K562 (cell line): ENCODE measurements at regions not wholly inside any gene's neighbourhood (a gene's known extent, or its start where the extent isn't known, plus 50 kb on each side); places are given as distances from the start of the nearest gene placed in this dataset.

Experiments used
- ATAC-seq: fragments of 200-7000 bp; cut with Tn5 transposase; 3 replicates; pipeline ENCODE4 v1.9.1; 2020; ENCODE audit warnings: moderate library complexity
- BruUV-seq: library from RNA; stranded (reverse); fragments of 400-500 nt; replicated peaks from 2 replicates; lab custom pipeline; 2021; lab: Mats Ljungman, UMichigan
- CTCF ChIA-PET: fragments of 300-600 bp; formaldehyde crosslinking; extraction: SDS; loops from one replicate; lab custom pipeline; 2021; ENCODE audit warnings: low intra/inter-chr PET ratio; lab: Yijun Ruan, JAX
- POLR2A ChIA-PET: fragments of 300-600, 350-650 bp; sonication (Branson Sonifier 250); formaldehyde crosslinking; extraction: SDS; loops from one replicate; lab custom pipeline; 2021; ENCODE audit warnings: antibody characterized with exemption, inconsistent platforms; lab: Yijun Ruan, JAX
- DNase-seq, 4 experiments: peaks; one replicate each; pipeline versions ENCODE4 v3.0.0 to v3.0.0-alpha.2; 2011 to 2018; ENCODE audit warnings: low spot score in 3 of 4, mixed read lengths in 3 of 4; ENCODE audit errors: extremely low read depth in 1 of 4
- FAIRE-seq: peaks from 2 replicates; lab custom pipeline; 2011; peaks lifted over from hg19 to GRCh38; lab: Jason Lieb, UNC
- H2AFZ ChIP-seq: 2 replicates; pipeline ENCODE4 v1.6.0; 2011; ENCODE audit warnings: low read depth, low read length, control low read depth, inconsistent platforms
- H3K27ac ChIP-seq: fragments of 200-600 bp; 3 replicates; pipeline ENCODE4 v1.8.0; 2011; ENCODE audit warnings: low read depth, mild to moderate bottlenecking, control low read depth, inconsistent platforms, low read length, moderate library complexity, mixed read lengths; ENCODE audit errors: extremely low read depth
- H3K27me3 ChIP-seq, 2 experiments: fragments of 300-600 bp in 1 of 2; 2 replicates in 1 of 2; 3 replicates in 1 of 2; pipeline versions ENCODE4 v1.6.0 to v1.8.0; 2011; ENCODE audit warnings: inconsistent platforms in 2 of 2, low read length in 2 of 2, mild to moderate bottlenecking in 1 of 2, mixed read lengths in 1 of 2, moderate library complexity in 1 of 2; ENCODE audit not compliant: control insufficient read depth in 2 of 2, insufficient read depth in 2 of 2
- H3K36me3 ChIP-seq: fragments of 300-600 bp; 3 replicates; pipeline ENCODE4 v1.8.0; 2011; ENCODE audit warnings: mild to moderate bottlenecking, low read length, inconsistent platforms; ENCODE audit not compliant: control insufficient read depth, insufficient read depth
- H3K4me1 ChIP-seq, 2 experiments: fragments of 200-600 bp in 1 of 2; replicated peaks in 1 of 2; 2 replicates in 1 of 2; 3 replicates in 1 of 2; pipeline versions ENCODE4 v1.5.1 to v1.8.0; 2011; ENCODE audit warnings: inconsistent platforms in 2 of 2, low read length in 2 of 2, mild to moderate bottlenecking in 1 of 2, mixed read lengths in 1 of 2, moderate library complexity in 1 of 2; ENCODE audit not compliant: control insufficient read depth in 2 of 2, insufficient read depth in 2 of 2
- H3K4me2 ChIP-seq: 2 replicates; pipeline ENCODE4 v1.6.1; 2011; ENCODE audit warnings: low read length, control low read depth, inconsistent platforms, mixed read lengths; ENCODE audit not compliant: insufficient read depth
- H3K4me3 ChIP-seq: fragments of 200-600 bp; sonication (generic), shearing (Covaris generic); 2 replicates; pipeline ENCODE4 v1.5.1; 2016; ENCODE audit warnings: control low read depth, inconsistent platforms
- H3K79me2 ChIP-seq: fragments of 200-600 bp; 3 replicates; pipeline ENCODE4 v1.8.0; 2011; ENCODE audit warnings: low read length, inconsistent platforms; ENCODE audit not compliant: control insufficient read depth, insufficient read depth
- H3K9ac ChIP-seq, 2 experiments: 2 replicates each; pipeline versions ENCODE4 v1.6.0 to v1.6.1; 2011; ENCODE audit warnings: low read depth in 2 of 2, low read length in 2 of 2, control low read depth in 1 of 2, inconsistent platforms in 1 of 2, mild to moderate bottlenecking in 1 of 2, mixed read lengths in 1 of 2; ENCODE audit not compliant: insufficient read depth in 1 of 2
- H3K9me1 ChIP-seq: one replicate; pipeline ENCODE4 v1.6.0; 2011; ENCODE audit warnings: inconsistent platforms, mild to moderate bottlenecking, low read length, moderate library complexity; ENCODE audit not compliant: control insufficient read depth, insufficient read depth
- H3K9me3 ChIP-seq: replicated peaks from 2 replicates; pipeline ENCODE4 v1.5.1; 2011; ENCODE audit warnings: low read depth, low read length, inconsistent platforms; ENCODE audit not compliant: control insufficient read depth, insufficient read depth
- H4K20me1 ChIP-seq: replicated peaks from 2 replicates; pipeline ENCODE4 v1.6.1; 2011; ENCODE audit warnings: low read length, inconsistent platforms, mixed read lengths; ENCODE audit not compliant: control insufficient read depth, insufficient read depth
- CHD4 ChIP-seq: fragments of 200-600 bp; sonication (generic); IDR thresholded peaks from 3 replicates; pipeline ENCODE4 v1.6.1; 2012; ENCODE audit warnings: low read depth, mild to moderate bottlenecking, mixed read lengths, low read length, inconsistent platforms; ENCODE audit not compliant: insufficient read depth, insufficient replicate concordance, poor library complexity, severe bottlenecking
- HMG20B ChIP-seq: fragments of 250-450 bp; sonication (Bioruptor Pico); IDR thresholded peaks from 2 replicates; pipeline ENCODE4 v1.5.0; 2021; ENCODE audit warnings: mild to moderate bottlenecking
- HNRNPK ChIP-seq: fragments of 200-400 bp; formaldehyde crosslinking; IDR thresholded peaks from one replicate; pipeline ENCODE4 v1.6.1; 2018; ENCODE audit warnings: mild to moderate bottlenecking, low read depth, low read length; ENCODE audit not compliant: poor library complexity, severe bottlenecking
- HNRNPLL ChIP-seq: fragments of 200-400 bp; formaldehyde crosslinking; IDR thresholded peaks from 2 replicates; pipeline ENCODE4 v1.6.1; 2017; ENCODE audit warnings: low read length, low read depth, mild to moderate bottlenecking; ENCODE audit not compliant: poor library complexity, severe bottlenecking
- KDM2B ChIP-seq: fragments of 250-450 bp; sonication (Bioruptor Pico); IDR thresholded peaks from 2 replicates; pipeline ENCODE4 v1.8.0; 2021; ENCODE audit warnings: mild to moderate bottlenecking, moderate library complexity
- KLF13 ChIP-seq: fragments of 450-650 bp; IDR thresholded peaks from 2 replicates; pipeline ENCODE4 v1.6.1; 2016; ENCODE audit warnings: missing genetic modification characterization, low read depth, mild to moderate bottlenecking, missing compliant biosample characterization, moderate library complexity, borderline replicate concordance
- NFXL1 ChIP-seq: fragments of 450-650 bp; formaldehyde crosslinking; IDR thresholded peaks from 2 replicates; pipeline ENCODE4 v1.4.0; 2021; ENCODE audit warnings: mild to moderate bottlenecking
- SRSF7 ChIP-seq: fragments of 200-400 bp; formaldehyde crosslinking; optimal IDR thresholded peaks from 2 replicates; pipeline ENCODE3; 2017; ENCODE audit warnings: mild to moderate bottlenecking, low read depth, low read length
- XRCC4 ChIP-seq: IDR thresholded peaks from one replicate; pipeline ENCODE4 v1.6.1; 2011; ENCODE audit not compliant: insufficient read depth, insufficient read length; ENCODE audit errors: extremely low read depth
- ZNF23 ChIP-seq: fragments of 250-450 bp; sonication (Bioruptor Pico); IDR thresholded peaks from 2 replicates; pipeline ENCODE4 v1.4.0; 2020; ENCODE audit warnings: mild to moderate bottlenecking
- ZNF444 ChIP-seq: fragments of 250-450 bp; sonication (Bioruptor Pico); IDR thresholded peaks from 2 replicates; pipeline ENCODE4 v1.4.0; 2020; ENCODE audit warnings: mild to moderate bottlenecking, moderate library complexity
- WGBS: fragments of 100-300 bp; shearing (Covaris generic); methylation state at CpG from one replicate; pipeline ENCODE4 v1.1.6; 2016; ENCODE audit warnings: low coverage, mixed read lengths; ENCODE audit not compliant: insufficient coverage; ENCODE audit errors: missing lambda C conversion rate; 5-methylcytosine and 5-hydroxymethylcytosine counted together
- in situ Hi-C: fragments of 300-500 bp; cut with MboI; formaldehyde crosslinking; loops from 4 replicates; pipeline ENCODE4 v1.15.0; 2018; ENCODE audit warnings: inconsistent platforms, mixed read lengths
- intact Hi-C: fragments of 100-400 bp; cut with micrococcal nuclease; formaldehyde crosslinking; loops from 2 replicates; pipeline ENCODE4 v1.14.2; 2022
- TF ChIP-seq, protein P1 (sequence below): sonication (generic); formaldehyde crosslinking; IDR thresholded peaks from 2 replicates; pipeline ENCODE4 v1.8.1; 2023; ENCODE audit warnings: missing genetic modification reagents, mild to moderate bottlenecking, borderline replicate concordance
- TF ChIP-seq, protein P2 (sequence below), 2 experiments: IDR thresholded peaks in 1 of 2; conservative IDR thresholded peaks in 1 of 2; 2 replicates each; pipeline ENCODE4 v1.6.1; 2016; ENCODE audit warnings: low read depth in 2 of 2, mild to moderate bottlenecking in 1 of 2, missing compliant biosample characterization in 1 of 2, missing genetic modification characterization in 1 of 2, moderate library complexity in 1 of 2

DNA sequence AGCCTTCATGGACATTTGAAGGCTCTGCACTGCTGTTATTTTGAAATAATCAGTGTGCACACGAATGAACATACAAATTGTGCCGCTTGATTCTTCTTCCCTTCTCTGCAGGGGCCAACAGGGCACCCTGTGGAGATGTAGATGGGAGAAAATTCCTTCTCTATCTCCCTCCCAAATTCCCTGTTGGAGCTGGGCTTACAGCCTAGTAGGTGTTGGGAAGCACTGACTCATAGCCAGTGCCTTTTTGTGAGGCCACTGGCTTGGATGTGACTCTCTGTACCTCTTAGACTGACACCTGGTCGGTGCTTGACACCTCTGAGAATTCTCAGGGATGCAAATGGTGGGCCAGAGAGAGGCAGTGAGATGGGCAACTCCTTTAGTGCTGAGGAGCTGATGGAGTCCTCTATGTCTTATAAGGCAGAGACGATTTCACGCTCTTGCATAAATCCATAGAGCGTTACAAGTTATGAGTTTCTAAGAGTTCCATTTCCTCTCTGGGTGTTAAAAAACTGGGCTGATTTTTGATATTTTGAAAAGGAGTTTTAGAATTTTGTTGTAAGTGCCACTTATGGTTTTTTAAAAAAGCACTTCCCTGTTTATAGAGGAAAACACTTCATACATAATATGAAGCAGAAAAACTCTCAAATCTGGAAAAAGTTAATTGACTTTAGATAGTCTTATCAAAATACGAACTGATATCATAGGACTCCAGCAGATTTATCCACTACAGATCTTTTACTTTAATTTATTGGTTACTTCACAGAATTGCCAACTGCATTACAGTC lies 89.8 kb upstream of the MAP3K7 start:
- no peak overlapping the region for H2AFZ ChIP-seq
- in situ Hi-C loops: no loop called here
- BruUV-seq: no TSS peak
- TF ChIP-seq, protein P1, sequence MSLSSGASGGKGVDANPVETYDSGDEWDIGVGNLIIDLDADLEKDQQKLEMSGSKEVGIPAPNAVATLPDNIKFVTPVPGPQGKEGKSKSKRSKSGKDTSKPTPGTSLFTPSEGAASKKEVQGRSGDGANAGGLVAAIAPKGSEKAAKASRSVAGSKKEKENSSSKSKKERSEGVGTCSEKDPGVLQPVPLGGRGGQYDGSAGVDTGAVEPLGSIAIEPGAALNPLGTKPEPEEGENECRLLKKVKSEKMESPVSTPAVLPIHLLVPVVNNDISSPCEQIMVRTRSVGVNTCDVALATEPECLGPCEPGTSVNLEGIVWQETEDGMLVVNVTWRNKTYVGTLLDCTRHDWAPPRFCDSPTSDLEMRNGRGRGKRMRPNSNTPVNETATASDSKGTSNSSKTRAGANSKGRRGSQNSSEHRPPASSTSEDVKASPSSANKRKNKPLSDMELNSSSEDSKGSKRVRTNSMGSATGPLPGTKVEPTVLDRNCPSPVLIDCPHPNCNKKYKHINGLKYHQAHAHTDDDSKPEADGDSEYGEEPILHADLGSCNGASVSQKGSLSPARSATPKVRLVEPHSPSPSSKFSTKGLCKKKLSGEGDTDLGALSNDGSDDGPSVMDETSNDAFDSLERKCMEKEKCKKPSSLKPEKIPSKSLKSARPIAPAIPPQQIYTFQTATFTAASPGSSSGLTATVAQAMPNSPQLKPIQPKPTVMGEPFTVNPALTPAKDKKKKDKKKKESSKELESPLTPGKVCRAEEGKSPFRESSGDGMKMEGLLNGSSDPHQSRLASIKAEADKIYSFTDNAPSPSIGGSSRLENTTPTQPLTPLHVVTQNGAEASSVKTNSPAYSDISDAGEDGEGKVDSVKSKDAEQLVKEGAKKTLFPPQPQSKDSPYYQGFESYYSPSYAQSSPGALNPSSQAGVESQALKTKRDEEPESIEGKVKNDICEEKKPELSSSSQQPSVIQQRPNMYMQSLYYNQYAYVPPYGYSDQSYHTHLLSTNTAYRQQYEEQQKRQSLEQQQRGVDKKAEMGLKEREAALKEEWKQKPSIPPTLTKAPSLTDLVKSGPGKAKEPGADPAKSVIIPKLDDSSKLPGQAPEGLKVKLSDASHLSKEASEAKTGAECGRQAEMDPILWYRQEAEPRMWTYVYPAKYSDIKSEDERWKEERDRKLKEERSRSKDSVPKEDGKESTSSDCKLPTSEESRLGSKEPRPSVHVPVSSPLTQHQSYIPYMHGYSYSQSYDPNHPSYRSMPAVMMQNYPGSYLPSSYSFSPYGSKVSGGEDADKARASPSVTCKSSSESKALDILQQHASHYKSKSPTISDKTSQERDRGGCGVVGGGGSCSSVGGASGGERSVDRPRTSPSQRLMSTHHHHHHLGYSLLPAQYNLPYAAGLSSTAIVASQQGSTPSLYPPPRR (CRISPR knock-in tag): no peak
- TF ChIP-seq XRCC4 (no peak), KDM2B (CRISPR knock-in tag) (no peak), HNRNPK (no peak), KLF13 (tag) (no peak), HMG20B (CRISPR knock-in tag) (no peak), ZNF444 (CRISPR knock-in tag) (no peak), CHD4 (no peak), SRSF7 (no peak), ZNF23 (no peak), NFXL1 (CRISPR knock-in tag) (no peak), HNRNPLL (no peak)
- TF ChIP-seq, protein P2, sequence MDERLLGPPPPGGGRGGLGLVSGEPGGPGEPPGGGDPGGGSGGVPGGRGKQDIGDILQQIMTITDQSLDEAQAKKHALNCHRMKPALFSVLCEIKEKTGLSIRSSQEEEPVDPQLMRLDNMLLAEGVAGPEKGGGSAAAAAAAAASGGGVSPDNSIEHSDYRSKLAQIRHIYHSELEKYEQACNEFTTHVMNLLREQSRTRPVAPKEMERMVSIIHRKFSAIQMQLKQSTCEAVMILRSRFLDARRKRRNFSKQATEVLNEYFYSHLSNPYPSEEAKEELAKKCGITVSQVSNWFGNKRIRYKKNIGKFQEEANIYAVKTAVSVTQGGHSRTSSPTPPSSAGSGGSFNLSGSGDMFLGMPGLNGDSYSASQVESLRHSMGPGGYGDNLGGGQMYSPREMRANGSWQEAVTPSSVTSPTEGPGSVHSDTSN (CRISPR knock-in tag; IDR thresholded peaks at IDR 0.05; ENCODE audit: low read depth): no peak
- TF ChIP-seq, protein P2 (tag; conservative IDR thresholded peaks at IDR 0.05; ENCODE audit: low read depth): no peak

More for the DNA sequence above, 89.8 kb upstream of the MAP3K7 start:
- DNase-seq (no peak), FAIRE-seq (no peak), ATAC-seq (no peak)
- H4K20me1 ChIP-seq: no peaks in the 10 kb centered on the region
- H3K4me2 ChIP-seq: no peak overlapping the region
- no peaks in the 10 kb centered on the region for H3K36me3 ChIP-seq
- H3K27me3 ChIP-seq: peaks cover 6 to 7% of the 10 kb centered on the region in 2 experiments; a peak in 4 of 5 replicates
- ChIA-PET POLR2A (no interaction called here), CTCF (interaction anchor here (0.6 kb wide), 1 partner anchor 13 kb away, joined by 3 read pairs; no protein-coding TSS in a partner anchor)
- WGBS: 0% methylated on average over 7 of the region's 7 CpGs
- intact Hi-C loops: no loop called here
- H3K9me3 ChIP-seq: no peaks in the 10 kb centered on the region
- H3K27ac ChIP-seq: no peak overlapping the region
- H3K4me1 ChIP-seq: no peaks in the 10 kb centered on the region
- no peak overlapping the region for H3K9ac ChIP-seq
- H3K9me1 ChIP-seq: no peaks in the 10 kb centered on the region
- no peak overlapping the region for H3K4me3 ChIP-seq
- no peaks in the 10 kb centered on the region for H3K79me2 ChIP-seq
